GM18868 (cell line): ENCODE measurements at regions not wholly inside any gene's neighbourhood (a gene's known extent, or its start where the extent isn't known, plus 50 kb on each side); places are given as distances from the start of the nearest gene placed in this dataset.
"Not testable (repeated sequence)": the region's sequence is repeated elsewhere in the genome, so short reads cannot be mapped to it uniquely, and the experiment has no call there.

Experiments
- ATAC-seq: cut with Tn5 transposase; IDR thresholded peaks from one replicate; pipeline ENCODE4 v1.9.1; 2021; ENCODE audit warnings: mild to moderate bottlenecking, moderate library complexity; ENCODE audit not compliant: unreplicated experiment

- ATAC-seq = no peak
These were observed 379.9 kb downstream of the AEBP2 start for GRCh38 chr12:19819231-19819630.

GRCh38 chr12:19822476-19822875 is 383.2 kb downstream of the AEBP2 start:
- no peak for ATAC-seq

DNA sequence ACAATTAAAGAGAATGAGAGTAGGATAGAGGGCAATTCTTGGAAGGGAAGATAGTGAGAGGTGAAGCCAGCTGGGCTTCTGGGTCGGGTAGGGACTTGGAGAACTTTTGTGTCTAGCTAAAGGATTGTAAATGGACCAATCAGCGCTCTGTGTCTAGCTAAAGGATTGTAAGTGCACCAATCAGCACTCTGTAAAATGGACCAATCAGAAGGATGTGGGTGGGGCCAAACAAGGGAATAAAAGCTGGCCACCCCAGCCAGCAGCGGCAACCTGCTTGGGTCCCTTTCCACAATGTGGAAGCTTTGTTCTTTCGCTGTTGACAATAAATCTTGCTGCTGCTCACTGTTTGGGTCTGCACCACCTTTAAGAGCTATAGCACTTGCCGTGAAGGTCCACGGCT is 384.0 kb downstream of the AEBP2 start:
- ATAC-seq = not testable (repeated sequence)

DNA sequence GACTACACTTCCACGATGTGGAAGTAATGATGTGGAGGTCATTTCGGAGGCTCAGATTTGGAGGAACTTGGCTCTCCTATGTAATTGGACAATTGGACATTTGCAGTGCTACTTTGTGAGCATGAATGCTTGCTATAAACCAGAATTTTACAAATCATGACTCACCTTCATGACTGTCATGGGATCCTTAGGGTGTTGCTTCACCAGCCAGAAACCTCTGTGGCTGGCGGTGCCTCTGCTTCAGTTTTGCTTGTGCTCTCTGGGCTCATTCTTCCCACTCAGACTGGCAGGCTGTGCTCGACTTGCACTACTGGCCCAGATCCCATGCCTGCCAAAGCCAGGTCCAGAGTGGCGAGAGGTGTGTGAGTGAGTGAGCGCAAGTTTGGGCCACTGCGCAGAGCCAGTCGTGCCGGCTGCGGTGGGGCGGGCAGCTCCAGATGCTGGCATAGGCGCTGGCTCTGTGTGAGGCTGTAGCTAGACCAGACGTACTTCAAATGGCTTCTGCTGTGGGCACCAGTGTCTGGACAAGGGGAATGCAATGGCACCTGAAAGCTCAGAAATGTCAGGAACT is 387.8 kb downstream of the AEBP2 start:
- no peak for ATAC-seq

GRCh38 chr12:19829100-19829853 is 390.0 kb downstream of the AEBP2 start:
- peak; percentile 44 for ATAC-seq

GRCh38 chr12:19830446-19830845 is 391.2 kb downstream of the AEBP2 start:
- ATAC-seq = peak; percentile 38

DNA sequence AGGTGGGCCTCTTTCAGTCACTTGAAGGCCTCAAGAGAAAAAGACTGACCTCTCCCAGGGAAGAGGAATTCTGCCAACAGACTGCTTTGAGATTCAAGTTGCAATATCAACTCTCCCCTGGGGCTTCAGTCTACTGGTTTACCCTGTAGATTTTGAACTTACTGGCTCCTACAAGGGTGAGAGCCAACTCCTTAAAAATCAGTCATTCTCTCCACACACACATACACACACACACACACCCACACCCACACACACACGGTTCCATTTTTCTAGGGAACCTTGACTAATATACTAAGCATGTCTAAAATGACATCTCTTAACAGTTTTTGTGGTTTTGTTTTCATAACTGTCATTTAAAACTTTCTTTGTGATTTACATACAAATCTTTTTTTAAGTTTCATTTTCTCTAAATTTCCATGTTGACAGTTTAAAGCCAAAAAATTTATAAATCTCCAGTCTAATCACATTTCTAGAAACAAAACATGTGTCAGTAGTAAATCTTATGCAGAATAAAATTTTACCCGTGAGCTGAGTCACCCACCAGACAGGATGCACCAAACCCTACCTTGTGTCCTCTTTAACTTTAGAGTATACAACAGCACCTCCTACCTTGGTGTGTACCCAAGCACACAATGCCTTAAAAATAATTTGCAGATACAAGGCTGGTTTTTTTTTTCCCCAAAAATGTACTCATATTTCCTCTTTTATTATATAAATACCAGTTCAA is 394.6 kb downstream of the AEBP2 start:
- ATAC-seq = peak; percentile 56

GRCh38 chr12:19834592-19834991 is 395.3 kb downstream of the AEBP2 start:
- no peak for ATAC-seq

DNA sequence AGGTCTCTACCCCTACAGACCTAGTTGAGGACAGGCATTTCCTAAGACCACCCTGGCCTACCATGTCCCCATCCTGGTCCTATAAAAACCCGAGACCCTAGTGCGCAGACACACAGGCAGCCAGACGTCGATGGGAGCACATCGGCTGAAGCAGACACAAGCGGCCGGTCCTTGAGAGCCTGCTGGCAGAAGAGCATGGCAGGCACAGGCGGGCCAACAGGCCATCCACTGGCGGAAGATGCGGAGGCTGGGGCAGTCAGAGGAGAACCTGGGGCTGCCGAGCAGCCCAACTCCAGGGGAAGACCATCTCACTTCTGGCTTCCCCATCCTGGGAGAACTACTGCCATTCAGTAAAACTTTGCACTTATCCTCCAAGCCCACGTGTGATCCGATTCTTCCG is 396.8 kb downstream of the AEBP2 start:
- ATAC-seq = no peak

DNA sequence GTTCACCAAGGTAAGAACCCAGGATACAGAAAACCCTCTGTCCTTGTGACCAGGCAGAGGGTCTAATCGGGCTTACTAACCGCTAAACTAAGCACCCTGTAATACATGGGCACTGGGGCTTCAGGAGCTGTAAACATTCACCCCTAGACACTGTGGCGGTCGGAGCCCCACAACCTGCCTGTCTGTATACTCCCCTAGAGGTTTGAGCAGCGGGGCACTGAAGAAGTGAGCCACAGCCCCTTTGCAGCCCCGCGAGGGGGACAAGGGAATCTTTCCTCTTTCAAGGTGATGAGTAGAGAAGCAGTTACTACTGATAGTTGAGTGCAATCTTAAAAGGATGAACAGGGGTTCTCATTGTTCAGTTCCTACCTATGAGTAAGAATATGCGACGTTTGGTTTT is 397.2 kb downstream of the AEBP2 start:
- ATAC-seq = no peak

- ATAC-seq = no peak
These were observed 398.3 kb downstream of the AEBP2 start for GRCh38 chr12:19837543-19837942.

- no peak for ATAC-seq
These were observed 402.2 kb downstream of the AEBP2 start for GRCh38 chr12:19841451-19841850.

GRCh38 chr12:19842116-19842515 is 402.8 kb downstream of the AEBP2 start:
- ATAC-seq = no peak

- no peak for ATAC-seq
These were observed 404.9 kb downstream of the AEBP2 start for GRCh38 chr12:19844224-19844623.

- ATAC-seq = no peak
These were observed 407.3 kb downstream of the AEBP2 start for GRCh38 chr12:19846574-19846973.

DNA sequence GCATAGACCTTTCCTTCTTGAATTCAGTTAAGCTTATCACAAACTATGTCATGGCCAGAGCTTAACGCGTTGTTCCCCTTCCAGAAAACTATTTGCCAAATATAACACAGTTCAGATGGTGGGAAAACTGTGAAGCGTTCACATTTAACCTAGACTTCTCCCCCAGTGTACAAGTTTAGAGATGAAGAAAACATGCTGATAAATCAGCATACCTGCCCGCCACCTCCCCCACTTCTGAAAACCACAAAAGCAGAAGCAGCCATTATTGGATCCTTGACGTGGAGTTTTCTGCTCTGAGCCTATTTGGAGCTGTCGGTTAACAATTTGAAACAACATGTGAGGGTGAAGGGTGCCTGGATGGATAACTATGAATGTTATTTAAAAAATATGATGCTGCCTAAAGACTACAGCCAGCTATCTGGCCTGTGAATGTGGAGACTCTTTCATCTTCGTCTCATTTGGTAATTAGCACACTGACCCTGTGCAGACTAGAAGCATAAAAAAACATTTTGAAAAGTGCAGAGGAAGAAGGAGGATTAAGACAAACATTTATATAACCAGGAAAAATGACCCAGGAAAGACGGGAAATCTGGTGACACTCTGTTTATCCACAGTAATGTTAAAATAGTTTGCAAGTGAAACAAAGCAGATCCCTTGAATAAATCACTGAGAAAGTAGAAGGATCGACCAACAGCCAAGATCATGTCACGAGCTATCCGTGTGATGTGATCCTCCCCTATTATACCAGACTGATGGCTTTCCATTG is 408.2 kb downstream of the AEBP2 start:
- ATAC-seq = peak; percentile 78

GRCh38 chr12:19848421-19848820 is 409.1 kb downstream of the AEBP2 start:
- ATAC-seq = no peak

- ATAC-seq = no peak
These were observed 409.9 kb downstream of the AEBP2 start for GRCh38 chr12:19849208-19849607.

GRCh38 chr12:19850346-19851065 is 411.2 kb downstream of the AEBP2 start:
- no peak for ATAC-seq

GRCh38 chr12:19852100-19852855 is 413.0 kb downstream of the AEBP2 start:
- ATAC-seq = no peak
